HG02571 (cell line): ENCODE measurements at regions not wholly inside any gene's neighbourhood (a gene's known extent, or its start where the extent isn't known, plus 50 kb on each side); places are given as distances from the start of the nearest gene placed in this dataset.

Experiments used
- ATAC-seq: cut with Tn5 transposase; IDR thresholded peaks from one replicate; pipeline ENCODE4 v1.9.1; 2021; ENCODE audit warnings: mild to moderate bottlenecking, moderate library complexity; ENCODE audit not compliant: unreplicated experiment

- ATAC-seq = no peak
Measured at GRCh38 chr4:35565640-35566039, 678.7 kb downstream of the ARAP2 start.

GRCh38 chr4:35591035-35591434 lies 653.3 kb downstream of the ARAP2 start:
- no peak for ATAC-seq

DNA sequence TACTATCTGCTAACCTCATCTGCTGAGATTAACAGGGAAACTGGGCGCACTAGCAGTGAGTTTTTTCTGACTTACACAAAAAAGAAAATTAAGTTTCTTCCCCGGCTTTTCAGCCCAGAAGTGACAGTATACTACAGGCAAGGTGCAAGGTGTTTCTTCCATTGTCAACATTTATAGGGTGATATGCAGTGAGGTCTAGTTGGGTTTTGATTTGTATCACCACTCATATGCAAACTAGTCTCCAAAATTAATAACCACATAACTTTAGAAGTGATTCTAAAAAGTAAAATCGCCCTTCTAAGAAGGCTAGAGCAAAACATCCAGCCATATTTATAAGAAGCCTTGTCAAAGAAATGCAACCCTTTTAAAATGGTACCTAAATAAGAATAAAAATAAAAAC lies 640.1 kb downstream of the ARAP2 start:
- no peak for ATAC-seq

DNA sequence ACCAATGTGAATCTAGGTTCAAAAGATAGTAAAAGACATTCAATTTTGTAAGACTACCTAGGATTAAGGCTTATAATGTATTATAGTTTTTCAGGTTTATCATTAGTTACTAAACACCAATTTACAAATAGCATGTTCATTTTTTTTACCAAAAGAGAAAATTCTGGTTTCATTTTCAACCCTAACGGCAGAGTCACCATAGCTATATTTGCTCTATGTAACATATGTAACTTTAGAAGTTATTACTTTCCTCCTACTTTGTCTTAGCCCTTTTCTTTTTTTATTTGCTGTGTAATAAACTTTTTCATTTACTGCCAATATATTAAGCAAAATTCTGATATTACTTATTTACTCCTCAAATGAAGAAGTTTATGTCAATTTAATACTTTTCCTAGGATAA lies 639.6 kb downstream of the ARAP2 start:
- ATAC-seq = no peak

- ATAC-seq = no peak
Measured at GRCh38 chr4:35608205-35608604, 636.1 kb downstream of the ARAP2 start.

DNA sequence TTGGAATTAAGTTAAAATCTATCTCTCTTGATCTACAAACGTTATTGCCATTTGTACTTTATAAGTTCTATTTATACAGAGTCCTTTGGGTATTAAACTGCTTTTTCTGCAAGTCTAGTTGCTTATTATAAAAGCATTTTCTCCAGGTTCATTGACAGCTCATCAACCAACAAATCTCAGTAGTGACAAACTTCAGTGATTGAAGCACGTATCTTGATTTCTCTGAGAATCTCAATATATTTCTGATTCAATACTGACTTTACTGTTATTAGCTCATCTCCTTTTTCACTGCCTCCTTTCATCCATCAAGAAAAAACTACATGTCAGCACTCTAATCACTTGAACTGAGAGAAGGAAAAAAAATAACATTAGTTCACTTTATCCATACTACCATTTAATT lies 630.2 kb downstream of the ARAP2 start:
- ATAC-seq = no peak

- ATAC-seq = no peak
Measured at GRCh38 chr4:35639929-35640328, 604.4 kb downstream of the ARAP2 start.

- no peak for ATAC-seq
Measured at GRCh38 chr4:35643661-35644060, 600.7 kb downstream of the ARAP2 start.

DNA sequence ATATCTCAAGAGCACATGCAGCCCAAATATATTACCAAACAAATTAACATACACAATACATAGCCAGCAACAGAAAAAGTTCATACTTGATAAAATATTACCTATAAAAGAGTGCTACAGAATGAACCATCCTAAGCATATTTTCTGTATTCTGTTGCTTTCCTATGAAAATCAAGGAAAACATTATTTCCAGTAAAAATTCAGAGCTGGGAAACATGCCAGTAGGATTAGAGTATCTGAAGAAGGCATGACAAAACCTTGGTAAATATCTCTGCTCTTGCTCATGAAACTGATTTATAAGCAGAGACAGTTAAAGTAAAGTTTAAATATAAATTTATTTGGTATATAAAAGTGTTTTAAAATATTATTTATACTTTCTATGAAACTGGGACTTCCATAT lies 599.7 kb downstream of the ARAP2 start:
- ATAC-seq = no peak

DNA sequence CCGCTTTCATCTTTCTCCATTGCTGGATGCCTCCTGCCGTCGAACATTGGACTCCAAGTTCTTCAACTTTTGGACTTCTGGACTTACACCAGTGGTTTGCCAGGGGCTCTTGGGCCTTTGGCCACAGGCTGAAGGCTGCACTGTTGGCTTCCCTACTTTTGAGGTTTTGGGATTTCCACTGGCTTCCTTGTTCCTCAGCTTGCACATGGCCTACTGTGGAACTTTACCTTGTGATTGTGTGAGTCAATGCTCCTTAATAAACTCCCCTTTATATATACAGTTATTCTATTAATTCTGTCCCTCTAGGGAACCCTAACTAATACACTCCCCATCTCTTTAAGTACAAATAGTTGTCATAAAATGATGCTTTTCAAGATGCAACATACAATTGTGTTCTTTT lies 595.3 kb downstream of the ARAP2 start:
- no peak for ATAC-seq

DNA sequence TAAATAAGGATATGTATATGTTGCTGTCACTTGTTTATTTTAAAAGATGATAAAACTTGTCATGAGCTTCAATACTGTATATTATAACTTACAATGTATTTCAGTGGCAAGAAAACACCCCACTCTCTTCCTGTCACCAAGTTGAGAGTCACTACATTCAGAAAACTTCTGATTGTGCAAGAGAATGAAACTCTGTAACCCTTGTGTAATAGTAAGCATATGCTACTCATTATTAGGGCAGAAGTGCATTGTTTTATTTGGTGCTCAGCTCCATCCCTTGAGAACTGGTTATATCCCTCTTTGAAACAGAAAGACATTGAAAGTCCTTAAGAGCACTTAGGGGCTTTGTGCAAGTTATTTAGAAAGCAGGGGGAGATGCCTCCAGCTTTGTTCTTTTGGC lies 594.5 kb downstream of the ARAP2 start:
- ATAC-seq = no peak

- ATAC-seq = no peak
Measured at GRCh38 chr4:35652197-35652596, 592.1 kb downstream of the ARAP2 start.

GRCh38 chr4:35653451-35653850 lies 590.9 kb downstream of the ARAP2 start:
- ATAC-seq = no peak

DNA sequence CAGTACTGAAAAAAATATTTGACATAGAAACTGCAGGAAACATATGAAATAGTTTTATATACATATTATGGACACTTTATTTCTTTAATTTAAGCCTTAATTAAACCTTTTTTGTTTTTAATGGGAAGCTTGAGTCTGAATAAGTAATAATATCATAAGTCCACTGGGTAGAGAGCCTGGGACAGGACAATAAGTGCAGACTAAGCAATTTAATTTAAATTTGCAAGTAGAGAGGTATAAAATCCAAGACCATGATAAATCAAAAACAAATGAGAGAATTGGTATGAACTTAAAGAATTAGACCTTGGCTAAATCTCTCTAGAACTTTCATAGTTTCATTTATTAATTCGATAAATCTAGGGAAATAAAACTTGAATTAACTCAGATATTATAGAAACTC lies 571.2 kb downstream of the ARAP2 start:
- no peak for ATAC-seq

- no peak for ATAC-seq
Measured at GRCh38 chr4:35684755-35685154, 559.6 kb downstream of the ARAP2 start.

GRCh38 chr4:35689870-35690269 lies 554.4 kb downstream of the ARAP2 start:
- no peak for ATAC-seq

- ATAC-seq = no peak
Measured at GRCh38 chr4:35690271-35690670, 554.0 kb downstream of the ARAP2 start.

DNA sequence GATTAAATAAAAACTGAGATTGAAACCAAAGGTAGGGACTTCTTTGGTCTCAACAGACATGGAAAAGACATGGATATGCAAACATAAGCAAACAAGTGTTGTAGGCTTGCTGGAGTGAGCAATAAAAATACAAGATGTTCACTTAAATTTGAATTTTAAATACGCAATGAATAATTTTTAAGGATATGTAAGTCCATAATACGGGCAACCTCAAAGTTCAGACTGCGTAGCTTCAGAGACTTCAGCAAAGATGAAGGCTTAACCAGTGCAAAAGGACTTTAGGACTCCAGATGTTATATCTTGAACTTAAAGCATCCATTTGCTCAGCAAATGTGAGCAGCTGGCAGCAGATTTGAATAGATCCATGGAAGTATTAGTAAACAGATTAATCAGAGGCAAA lies 549.3 kb downstream of the ARAP2 start:
- no peak for ATAC-seq

DNA sequence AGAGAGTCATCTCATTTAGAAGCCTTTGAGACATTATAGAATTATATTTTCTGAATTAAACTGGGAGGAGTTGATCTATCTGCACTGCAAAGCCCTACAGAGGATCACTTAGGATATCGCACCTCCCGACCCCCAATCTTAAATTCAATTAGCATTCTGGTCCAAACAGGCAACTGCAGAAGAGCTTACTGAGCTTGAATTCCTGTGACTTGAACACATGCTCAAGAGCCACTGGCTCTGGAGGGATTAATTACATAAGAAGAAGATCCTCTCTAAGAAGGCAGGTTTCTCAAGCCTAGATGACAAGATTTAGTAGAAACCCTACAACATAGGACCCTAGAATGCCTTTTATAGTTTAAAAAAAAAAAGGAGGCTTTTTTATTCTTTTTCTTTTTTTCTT lies 548.9 kb downstream of the ARAP2 start:
- no peak for ATAC-seq

DNA sequence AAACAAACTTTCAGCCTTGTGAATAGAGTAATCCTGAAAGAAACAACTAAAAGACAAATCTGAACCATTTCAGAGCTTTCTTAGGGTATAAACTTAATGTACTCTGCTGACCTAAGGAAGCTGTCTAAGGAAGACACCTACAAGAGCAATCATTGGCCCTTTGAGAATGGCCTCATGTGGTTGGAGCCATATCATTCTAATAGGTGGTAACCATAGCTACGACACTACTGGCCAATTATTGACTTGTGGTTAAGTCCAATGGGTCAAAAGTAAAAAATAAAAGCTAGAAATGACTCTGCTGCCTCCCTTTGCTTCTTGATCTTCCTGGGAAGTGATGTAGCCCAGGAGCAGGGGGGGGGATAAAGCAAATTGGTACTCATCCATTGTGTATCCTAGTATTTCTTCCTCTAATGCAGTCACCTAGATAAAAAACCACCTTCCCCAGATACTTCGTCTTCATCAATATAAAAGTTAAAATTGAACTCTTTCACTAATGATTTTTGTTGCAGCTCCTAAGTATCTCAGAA lies 547.0 kb downstream of the ARAP2 start:
- no peak for ATAC-seq

GRCh38 chr4:35700663-35701062 lies 543.7 kb downstream of the ARAP2 start:
- ATAC-seq = no peak

GRCh38 chr4:35709080-35709479 lies 535.2 kb downstream of the ARAP2 start:
- ATAC-seq = no peak

- ATAC-seq = no peak
Measured at GRCh38 chr4:35710343-35710742, 534.0 kb downstream of the ARAP2 start.

DNA sequence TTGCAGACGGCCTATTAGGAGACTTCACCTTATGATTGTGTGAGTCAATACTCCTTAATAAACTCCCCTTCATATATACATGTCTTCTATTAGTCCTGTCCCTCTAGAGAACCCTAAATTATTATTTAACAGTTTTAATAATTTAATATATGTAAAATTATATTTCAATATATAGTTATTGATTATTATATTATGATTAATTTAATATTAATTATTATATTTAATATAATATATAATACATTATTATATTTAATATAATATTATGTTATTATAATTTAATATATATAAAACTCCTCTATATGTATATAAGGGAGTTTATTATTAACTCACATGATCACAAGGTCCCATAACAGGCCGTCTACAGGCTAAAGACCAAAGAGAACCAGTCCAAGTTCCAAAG lies 533.2 kb downstream of the ARAP2 start:
- no peak for ATAC-seq
